OCI-LY1 (cell line): ENCODE measurements at regions not wholly inside any gene's neighbourhood (a gene's known extent, or its start where the extent isn't known, plus 50 kb on each side); places are given as distances from the start of the nearest gene placed in this dataset.

Source experiments
- EZH2 ChIP-seq: fragments of 200-600 bp; sonication (generic), shearing (Covaris generic); IDR thresholded peaks from 2 replicates; pipeline ENCODE4 v1.8.0; 2017; ENCODE audit warnings: borderline replicate concordance, mixed run types, mild to moderate bottlenecking, antibody characterized with exemption, low read length, moderate library complexity, mixed read lengths
- TF ChIP-seq, protein P1 (sequence below): fragments of 200-600 bp; sonication (generic), shearing (Covaris generic); IDR thresholded peaks from 2 replicates; pipeline ENCODE4 v1.5.1; 2017; ENCODE audit warnings: mild to moderate bottlenecking, antibody characterized with exemption, low read length, moderate library complexity, mixed read lengths

DNA sequence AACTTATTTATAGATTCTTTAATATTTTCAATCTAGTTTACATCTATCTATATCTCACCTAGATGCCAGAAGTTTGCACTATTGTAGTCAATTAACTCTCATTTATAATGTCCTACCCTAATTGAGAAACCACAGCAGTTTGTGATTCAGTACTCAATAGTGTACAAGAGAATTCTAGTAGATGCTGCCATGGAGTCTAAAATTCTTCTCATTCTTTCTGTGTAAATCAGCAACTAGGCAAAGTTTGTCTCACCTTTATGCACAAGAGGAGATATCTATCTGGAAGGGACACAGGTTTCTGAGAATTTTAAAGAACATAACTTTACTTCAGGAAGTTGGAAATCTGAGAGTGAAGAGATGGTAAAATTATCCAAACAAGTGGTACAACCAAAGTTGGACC is 173.0 kb upstream of the FBXL7 start:
- TF ChIP-seq, protein P1, sequence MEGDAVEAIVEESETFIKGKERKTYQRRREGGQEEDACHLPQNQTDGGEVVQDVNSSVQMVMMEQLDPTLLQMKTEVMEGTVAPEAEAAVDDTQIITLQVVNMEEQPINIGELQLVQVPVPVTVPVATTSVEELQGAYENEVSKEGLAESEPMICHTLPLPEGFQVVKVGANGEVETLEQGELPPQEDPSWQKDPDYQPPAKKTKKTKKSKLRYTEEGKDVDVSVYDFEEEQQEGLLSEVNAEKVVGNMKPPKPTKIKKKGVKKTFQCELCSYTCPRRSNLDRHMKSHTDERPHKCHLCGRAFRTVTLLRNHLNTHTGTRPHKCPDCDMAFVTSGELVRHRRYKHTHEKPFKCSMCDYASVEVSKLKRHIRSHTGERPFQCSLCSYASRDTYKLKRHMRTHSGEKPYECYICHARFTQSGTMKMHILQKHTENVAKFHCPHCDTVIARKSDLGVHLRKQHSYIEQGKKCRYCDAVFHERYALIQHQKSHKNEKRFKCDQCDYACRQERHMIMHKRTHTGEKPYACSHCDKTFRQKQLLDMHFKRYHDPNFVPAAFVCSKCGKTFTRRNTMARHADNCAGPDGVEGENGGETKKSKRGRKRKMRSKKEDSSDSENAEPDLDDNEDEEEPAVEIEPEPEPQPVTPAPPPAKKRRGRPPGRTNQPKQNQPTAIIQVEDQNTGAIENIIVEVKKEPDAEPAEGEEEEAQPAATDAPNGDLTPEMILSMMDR, result no peak
- no peak for TF ChIP-seq EZH2
